Fibroblast of the conjunctiva (primary cell): ENCODE measurements at regions not wholly inside any gene's neighbourhood (a gene's known extent, or its start where the extent isn't known, plus 50 kb on each side); places are given as distances from the start of the nearest gene placed in this dataset.

ENCODE experiments used
- DNase-seq: peaks from one replicate; pipeline ENCODE4 v3.0.0-alpha.2; 2010; ENCODE audit warnings: low read depth

DNA sequence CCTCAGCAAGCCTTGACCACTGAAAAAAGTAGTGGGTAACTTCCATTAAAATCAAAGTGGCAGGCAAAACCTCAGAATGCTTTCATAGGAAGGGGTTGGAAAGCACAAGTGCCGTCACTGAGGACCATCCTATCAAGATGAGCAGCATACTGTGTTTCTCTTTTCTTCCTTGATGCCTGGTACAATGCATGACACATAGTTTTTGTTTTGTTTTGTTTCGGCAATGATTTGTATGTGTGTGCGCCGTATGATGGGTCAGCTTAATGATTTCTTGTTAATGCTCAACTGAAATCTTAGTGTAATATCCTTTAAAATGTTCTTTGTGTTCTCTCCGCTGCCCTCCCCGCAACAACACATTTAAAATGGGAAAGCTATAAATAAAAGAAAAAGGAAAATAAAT is 476.4 kb upstream of the KCNMB2 start:
- DNase-seq: no peak

- DNase-seq: peak; percentile 57
Observed at GRCh38 chr3:178060407-178060806, 475.8 kb upstream of the KCNMB2 start.

- no peak for DNase-seq
Observed at GRCh38 chr3:178062126-178062525, 474.1 kb upstream of the KCNMB2 start.

GRCh38 chr3:178063461-178063860 is 472.8 kb upstream of the KCNMB2 start:
- no peak for DNase-seq

DNA sequence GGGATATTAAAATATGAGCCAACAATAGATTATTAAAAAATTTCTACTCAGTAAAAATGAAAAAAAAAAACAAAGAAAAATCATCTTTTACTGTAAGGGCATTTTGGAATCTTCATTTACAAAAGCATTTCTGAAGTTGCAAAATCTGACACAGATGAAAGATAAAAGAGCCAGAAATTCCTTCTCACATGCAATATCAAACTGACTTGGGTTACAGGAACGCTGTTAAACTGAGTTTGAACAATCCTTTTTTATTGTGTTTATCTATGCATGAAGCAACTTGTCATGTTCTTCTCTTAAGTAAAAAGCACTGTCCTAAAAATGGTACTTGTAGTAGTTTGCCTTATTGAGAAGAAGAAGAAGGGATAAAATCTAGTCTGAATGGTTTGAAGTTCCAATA is 468.5 kb upstream of the KCNMB2 start:
- no peak for DNase-seq

DNA sequence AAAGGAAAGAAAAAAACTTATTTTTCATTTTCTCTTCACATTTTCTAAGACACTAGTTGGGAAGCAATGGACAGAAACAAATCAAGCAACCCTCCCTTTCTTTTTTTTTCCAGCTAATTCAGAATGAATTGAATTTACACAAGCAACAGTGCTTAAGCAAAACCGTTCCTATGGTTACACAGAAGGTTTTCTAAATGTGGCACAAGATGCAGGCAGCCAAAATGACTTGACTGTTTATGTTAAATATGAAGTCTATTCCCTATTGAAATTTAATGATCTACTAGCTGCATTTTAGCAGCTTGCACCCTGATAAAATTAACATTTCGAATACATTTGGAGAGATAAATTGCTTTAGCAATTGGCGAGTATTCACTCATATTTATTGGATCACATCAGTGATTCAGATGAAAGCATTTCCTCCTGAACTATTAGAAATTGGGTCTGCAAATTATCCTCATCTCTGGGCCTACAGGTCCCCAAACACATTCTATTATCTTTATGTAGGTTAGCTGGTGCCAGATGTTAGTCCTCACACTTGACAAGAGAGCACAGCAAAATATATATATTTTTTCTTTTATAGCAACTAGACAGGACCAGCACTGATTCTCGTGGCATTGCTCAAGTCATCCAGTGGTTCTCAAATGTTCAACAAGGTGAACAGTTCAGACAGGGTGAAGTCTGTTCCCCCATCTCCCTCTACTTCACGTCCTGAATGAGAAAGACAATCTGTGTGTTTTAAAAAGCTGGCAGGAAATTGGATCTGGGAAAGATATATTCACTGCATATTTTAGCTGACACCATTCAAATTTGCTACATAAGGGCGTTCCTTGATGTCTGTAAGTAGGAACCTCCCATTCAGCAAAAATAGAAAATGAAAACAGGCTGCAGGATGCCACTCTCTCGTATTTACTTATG is 463.6 kb upstream of the KCNMB2 start:
- no peak for DNase-seq

- DNase-seq: no peak
Observed at GRCh38 chr3:178073366-178073765, 462.9 kb upstream of the KCNMB2 start.

GRCh38 chr3:178075344-178075743 is 460.9 kb upstream of the KCNMB2 start:
- no peak for DNase-seq

- no peak for DNase-seq
Observed at GRCh38 chr3:178078953-178079352, 457.3 kb upstream of the KCNMB2 start.

- DNase-seq: no peak
Observed at GRCh38 chr3:178079966-178080365, 456.3 kb upstream of the KCNMB2 start.

GRCh38 chr3:178082326-178082906 is 453.8 kb upstream of the KCNMB2 start:
- DNase-seq: no peak

- DNase-seq: no peak
Observed at GRCh38 chr3:178083906-178084866, 452.1 kb upstream of the KCNMB2 start.

- DNase-seq: peak; percentile 88
Observed at GRCh38 chr3:178084938-178085816, 451.1 kb upstream of the KCNMB2 start.

DNA sequence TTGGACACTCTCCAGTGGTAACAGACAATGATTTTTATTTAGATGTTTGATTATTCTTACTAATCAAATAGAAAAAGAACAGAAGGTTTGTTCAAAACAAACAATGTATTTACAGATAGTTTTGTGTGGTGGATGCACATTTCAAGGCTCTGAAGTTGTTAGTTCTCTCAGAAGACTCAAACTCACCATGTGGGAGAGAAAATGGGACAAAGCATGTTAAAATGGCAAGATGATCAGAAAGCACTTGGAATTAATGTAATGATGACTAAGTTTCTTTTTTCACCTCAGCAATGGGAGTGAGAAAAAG is 450.5 kb upstream of the KCNMB2 start:
- no peak for DNase-seq

DNA sequence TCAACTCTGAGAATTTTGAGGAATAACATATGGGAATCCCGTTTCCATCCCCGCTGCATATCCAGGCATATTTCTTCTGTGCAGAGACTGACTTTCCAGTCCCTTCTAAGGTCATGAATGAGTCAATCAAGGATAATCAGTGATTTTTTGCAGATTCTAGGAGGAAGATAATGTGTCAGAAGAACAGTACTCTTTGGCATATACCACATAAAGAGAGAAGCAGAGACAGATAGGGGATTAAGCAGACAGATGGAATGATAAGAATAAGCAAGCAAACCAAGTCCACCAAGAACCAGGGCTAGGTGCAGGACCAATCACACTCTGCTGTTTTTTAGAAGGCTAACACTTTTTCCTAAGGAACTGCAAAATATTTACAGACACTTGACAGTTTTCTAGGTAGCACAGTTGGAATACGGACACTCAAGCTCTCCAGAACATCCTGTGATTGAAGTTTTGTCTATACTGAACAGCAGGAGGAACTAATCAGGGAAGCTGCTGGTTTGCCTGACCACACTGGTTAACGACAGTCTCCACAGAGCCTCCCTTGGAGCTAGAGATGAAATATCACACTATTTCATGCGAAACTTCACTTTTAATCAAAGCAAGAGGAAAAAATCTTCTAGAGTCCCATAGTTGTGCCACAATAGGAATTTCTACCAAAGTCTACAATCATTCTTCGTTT is 450.0 kb upstream of the KCNMB2 start:
- no peak for DNase-seq

GRCh38 chr3:178087376-178087775 is 448.9 kb upstream of the KCNMB2 start:
- no peak for DNase-seq

DNA sequence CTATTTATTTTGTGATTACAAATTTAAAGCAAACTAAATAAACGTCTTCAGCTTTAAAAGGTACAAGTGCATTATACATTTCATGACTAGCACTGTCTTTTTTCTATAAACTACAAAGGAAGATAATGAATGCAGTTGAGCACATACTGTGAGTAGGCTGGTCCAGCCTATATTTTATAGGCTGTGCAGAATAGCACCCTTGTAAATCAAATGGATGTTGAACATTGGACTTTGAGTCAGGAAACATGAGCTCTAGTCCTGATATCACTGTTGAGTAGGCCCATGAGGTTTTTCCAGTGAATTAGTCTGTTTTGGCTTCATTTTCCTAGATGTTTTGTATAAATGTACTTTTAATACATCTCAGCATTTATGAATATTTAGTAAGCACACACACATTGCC is 447.3 kb upstream of the KCNMB2 start:
- no peak for DNase-seq

GRCh38 chr3:178090899-178091298 is 445.3 kb upstream of the KCNMB2 start:
- DNase-seq: no peak

- DNase-seq: no peak
Observed at GRCh38 chr3:178095522-178095921, 440.7 kb upstream of the KCNMB2 start.

DNA sequence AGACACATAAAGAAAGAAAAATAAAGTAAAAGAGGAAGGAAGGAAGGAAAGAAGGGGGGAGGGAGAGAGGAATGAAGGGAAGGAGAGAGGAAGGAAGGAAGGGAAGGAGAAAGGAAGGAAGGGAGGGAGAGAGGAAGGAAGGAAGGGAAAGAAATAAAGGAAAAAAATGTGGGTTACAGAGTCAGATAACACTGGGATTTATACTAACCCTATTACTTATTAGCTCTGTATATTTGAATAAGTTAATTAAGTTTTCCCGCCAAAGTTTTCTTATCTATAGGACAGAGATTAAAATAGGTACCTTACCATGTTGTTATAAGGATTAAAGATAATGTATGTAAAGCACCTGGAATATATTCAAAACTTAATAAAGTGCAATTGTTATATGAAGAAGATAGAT is 439.3 kb upstream of the KCNMB2 start:
- DNase-seq: no peak

- peak; percentile 82 for DNase-seq
Observed at GRCh38 chr3:178097576-178097975, 438.7 kb upstream of the KCNMB2 start.
